Upper lobe of right lung (tissue), 1 donor: ENCODE measurements at regions not wholly inside any gene's neighbourhood (a gene's known extent, or its start where the extent isn't known, plus 50 kb on each side); places are given as distances from the start of the nearest gene placed in this dataset.
A peak's percentile ranks its signal among the peaks of the same experiment; 100 is the strongest.

Experiments
- ATAC-seq: fragments of 200-7000 bp; cut with Tn5 transposase; one replicate; pipeline ENCODE4 v1.9.1; 2020; ENCODE audit warnings: mild to moderate bottlenecking, moderate library complexity
- DNase-seq: peaks from one replicate; pipeline ENCODE4 v3.0.0-alpha.2; 2020
- H3K27ac ChIP-seq: fragments of 200-600 bp; one replicate; pipeline ENCODE4 v1.8.0; 2022
- H3K27me3 ChIP-seq: fragments of 200-600 bp; one replicate; pipeline ENCODE4 v1.8.0; 2022; ENCODE audit warnings: mild to moderate bottlenecking
- H3K36me3 ChIP-seq: fragments of 200-600 bp; one replicate; pipeline ENCODE4 v1.8.0; 2022
- H3K4me1 ChIP-seq: fragments of 200-600 bp; one replicate; pipeline ENCODE4 v1.8.0; 2022
- H3K4me3 ChIP-seq: fragments of 200-600 bp; one replicate; pipeline ENCODE4 v1.8.0; 2022; ENCODE audit warnings: mild to moderate bottlenecking
- H3K9me3 ChIP-seq: fragments of 200-600 bp; one replicate; pipeline ENCODE4 v1.8.0; 2022
- CTCF ChIP-seq: fragments of 200-600 bp; IDR thresholded peaks from one replicate; pipeline ENCODE4 v1.8.0; 2022; ENCODE audit warnings: antibody characterized with exemption
- intact Hi-C: fragments of 100-400 bp; cut with DNase I; formaldehyde crosslinking; loops from one replicate; pipeline ENCODE4 v1.11.0; 2022
- donor health status: DM: no; HTN: yes; CAD: no; lungs with severe emphysema.

DNA sequence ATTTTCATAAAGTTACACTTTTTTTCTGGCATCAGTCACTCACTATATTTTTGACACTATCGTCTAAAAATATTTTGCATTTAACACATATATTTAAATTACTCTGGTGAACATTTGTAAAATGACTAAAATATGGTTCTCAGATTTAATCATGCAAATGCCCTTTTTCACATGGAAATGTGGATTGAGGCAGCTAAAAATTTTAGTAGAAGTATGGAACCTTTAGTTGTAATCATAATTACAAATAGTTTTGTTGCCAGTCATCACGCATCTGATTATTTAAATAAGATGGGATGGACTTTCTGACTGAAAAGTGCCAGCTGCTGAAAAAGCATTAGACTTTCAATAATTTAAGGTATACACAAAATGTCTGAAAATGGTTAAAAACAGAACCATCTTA lies 119.3 kb downstream of the PDHA2 start:
- no peaks in the 10 kb centered on the region for H3K9me3 ChIP-seq
- no peak overlapping the region for H3K27ac ChIP-seq
- H3K36me3 ChIP-seq = no peaks in the 10 kb centered on the region
- intact Hi-C loops = no loop called here
- no peak for TF ChIP-seq CTCF
- H3K4me3 ChIP-seq = no peak overlapping the region
- no peak for ATAC-seq
- no peaks in the 10 kb centered on the region for H3K27me3 ChIP-seq
- H3K4me1 ChIP-seq = no peaks in the 10 kb centered on the region
- DNase-seq = no peak

GRCh38 chr4:95959633-95960032 lies 119.7 kb downstream of the PDHA2 start:
- no peak for DNase-seq
- no peaks in the 10 kb centered on the region for H3K27me3 ChIP-seq
- no peaks in the 10 kb centered on the region for H3K4me1 ChIP-seq
- H3K4me3 ChIP-seq = no peak overlapping the region
- ATAC-seq = no peak
- H3K36me3 ChIP-seq = no peaks in the 10 kb centered on the region
- intact Hi-C loops = no loop called here
- no peak overlapping the region for H3K27ac ChIP-seq
- no peak for TF ChIP-seq CTCF
- no peaks in the 10 kb centered on the region for H3K9me3 ChIP-seq

DNA sequence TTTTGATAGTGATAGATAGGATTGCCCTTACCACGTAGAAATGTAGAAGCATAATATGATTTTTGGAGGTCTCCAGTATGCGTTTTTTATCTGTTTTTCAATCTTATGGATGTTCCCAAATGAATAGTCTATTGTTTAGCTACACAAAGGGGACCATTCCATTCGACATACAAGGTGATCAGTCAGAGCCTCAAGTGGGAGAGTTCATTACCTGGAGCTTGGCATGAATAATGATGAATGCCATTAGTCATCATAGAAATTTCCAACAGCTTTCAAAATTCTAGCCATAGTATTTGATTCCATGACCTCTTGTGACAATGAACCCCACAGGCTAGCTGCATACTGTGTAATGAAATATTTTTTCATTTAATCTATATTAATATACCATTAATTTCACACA lies 123.6 kb downstream of the PDHA2 start:
- DNase-seq (no peak), ATAC-seq (no peak)
- Histone ChIP-seq H3K4me3 (no peak overlapping the region), H3K36me3 (no peaks in the 10 kb centered on the region), H3K9me3 (no peaks in the 10 kb centered on the region), H3K27me3 (no peaks in the 10 kb centered on the region), H3K4me1 (no peaks in the 10 kb centered on the region), H3K27ac (no peak overlapping the region)
- no peak for TF ChIP-seq CTCF
- intact Hi-C loops = no loop called here

- ATAC-seq (peak; percentile 36), DNase-seq (no peak)
- no peaks in the 10 kb centered on the region for H3K36me3 ChIP-seq
- H3K4me3 ChIP-seq = no peak overlapping the region
- H3K4me1 ChIP-seq = no peaks in the 10 kb centered on the region
- intact Hi-C loops = no loop called here
- no peaks in the 10 kb centered on the region for H3K27me3 ChIP-seq
- no peak for TF ChIP-seq CTCF
- H3K27ac ChIP-seq = no peak overlapping the region
- no peaks in the 10 kb centered on the region for H3K9me3 ChIP-seq
Measured at GRCh38 chr4:95979961-95980876, 140.3 kb downstream of the PDHA2 start.

DNA sequence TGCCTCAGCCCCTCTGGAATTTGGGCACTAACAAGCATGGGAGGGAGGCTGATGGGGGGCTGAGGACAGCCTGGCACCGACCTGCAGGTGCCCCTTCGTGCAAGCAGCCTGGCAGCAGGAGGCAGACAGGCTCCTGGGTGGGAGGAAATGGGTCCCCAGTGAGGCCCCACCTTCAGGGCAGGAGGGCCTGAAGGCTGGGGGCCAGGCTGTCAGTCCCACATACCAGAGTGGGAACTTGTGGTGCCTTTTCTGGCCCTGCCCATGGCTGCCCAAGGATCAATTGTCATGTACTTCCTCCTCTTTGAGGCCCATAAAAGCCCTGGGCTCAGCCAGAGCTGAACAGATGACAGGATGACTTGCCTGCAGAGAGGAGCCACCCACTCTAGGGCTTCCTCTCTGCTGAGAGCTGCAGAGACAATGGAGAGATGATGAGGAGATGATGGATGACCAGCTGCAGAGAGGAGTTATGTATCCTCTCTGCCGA lies 141.0 kb downstream of the PDHA2 start:
- H3K36me3 ChIP-seq = no peaks in the 10 kb centered on the region
- no peak overlapping the region for H3K27ac ChIP-seq
- no peak overlapping the region for H3K4me3 ChIP-seq
- H3K4me1 ChIP-seq = no peaks in the 10 kb centered on the region
- H3K9me3 ChIP-seq = no peaks in the 10 kb centered on the region
- no peak for TF ChIP-seq CTCF
- ATAC-seq = no peak
- no peaks in the 10 kb centered on the region for H3K27me3 ChIP-seq
- intact Hi-C loops = no loop called here
- DNase-seq = no peak
